Natural killer cell (primary cell): ENCODE measurements at regions not wholly inside any gene's neighbourhood (a gene's known extent, or its start where the extent isn't known, plus 50 kb on each side); places are given as distances from the start of the nearest gene placed in this dataset.
A peak's percentile ranks its signal among the peaks of the same experiment; 100 is the strongest.

Experiments used
- ATAC-seq, 3 donors: fragments of 150-1000 bp in 2 of 3; fragments of 200-7000 bp in 1 of 3; cut with Tn5 transposase; 1 replicate in 1 of 3; 2 replicates in 2 of 3; pipeline ENCODE4 v1.10.0; 2021; ENCODE audit warnings: mild to moderate bottlenecking in 2 of 3, moderate library complexity in 2 of 3
- DNase-seq, 2 donors: peaks; one replicate each; pipeline versions ENCODE4 v3.0.0 to v3.0.0-alpha.2; 2013 to 2021; ENCODE audit warnings: mixed read lengths in 1 of 2
- H3K27ac ChIP-seq: one replicate; pipeline ENCODE4 v1.5.1; 2013; ENCODE audit warnings: mild to moderate bottlenecking, low read length
- H3K27me3 ChIP-seq: one replicate; pipeline ENCODE4 v1.6.1; 2013; ENCODE audit warnings: low read length; ENCODE audit not compliant: control insufficient read depth, insufficient read depth
- H3K36me3 ChIP-seq: one replicate; pipeline ENCODE4 v1.6.1; 2013; ENCODE audit warnings: low read length; ENCODE audit not compliant: control insufficient read depth, insufficient read depth
- H3K4me1 ChIP-seq: one replicate; pipeline ENCODE4 v1.6.1; 2013; ENCODE audit warnings: low read length; ENCODE audit not compliant: control insufficient read depth, insufficient read depth
- H3K4me3 ChIP-seq: one replicate; pipeline ENCODE4 v1.5.1; 2013; ENCODE audit warnings: low read length
- H3K9me3 ChIP-seq: one replicate; pipeline ENCODE4 v1.6.1; 2013; ENCODE audit warnings: low read length; ENCODE audit not compliant: control insufficient read depth, insufficient read depth
- H3K27ac Mint-ChIP-seq, 2 donors: one replicate each; pipeline ENCODE4 v1.8.0; 2022; ENCODE audit warnings: mild to moderate bottlenecking in 2 of 2, mixed read lengths in 2 of 2, moderate library complexity in 1 of 2
- H3K27me3 Mint-ChIP-seq, 2 donors: one replicate each; pipeline ENCODE4 v1.8.0; 2022; ENCODE audit warnings: low read depth in 2 of 2, mixed read lengths in 2 of 2
- H3K36me3 Mint-ChIP-seq: one replicate; pipeline ENCODE4 v1.8.0; 2022; ENCODE audit warnings: mixed read lengths
- H3K4me1 Mint-ChIP-seq, 2 donors: one replicate each; pipeline ENCODE4 v1.8.0; 2022; ENCODE audit warnings: mixed read lengths in 2 of 2
- H3K4me3 Mint-ChIP-seq: one replicate; pipeline ENCODE4 v1.8.0; 2022; ENCODE audit warnings: mild to moderate bottlenecking, moderate library complexity, mixed read lengths
- H3K9me3 Mint-ChIP-seq, 2 donors: one replicate each; pipeline ENCODE4 v1.8.0; 2022; ENCODE audit warnings: mixed read lengths in 2 of 2
- CTCF ChIP-seq: fragments of 200-600 bp; IDR thresholded peaks from one replicate; pipeline ENCODE4 v1.8.0; 2022; ENCODE audit warnings: antibody characterized with exemption
- WGBS: methylation state at CpG from one replicate; pipeline ENCODE4 v1.1.7; 2013; ENCODE audit warnings: missing lambda C conversion rate; ENCODE audit not compliant: insufficient coverage; 5-methylcytosine and 5-hydroxymethylcytosine counted together
- intact Hi-C: fragments of 100-400 bp; cut with micrococcal nuclease; formaldehyde crosslinking; loops from one replicate; pipeline ENCODE4 v1.14.2; 2022

GRCh38 chr1:82121421-82121820 is 320.7 kb downstream of the ADGRL2 start:
- Mint-ChIP-seq H3K27me3 (no peaks in the 10 kb centered on the region), H3K9me3 (peaks cover 0 to 2% of the 10 kb centered on the region in 2 donors), H3K36me3 (no peaks in the 10 kb centered on the region), H3K4me3 (no peak overlapping the region), H3K4me1 (peaks cover 4 to 5% of the 10 kb centered on the region in 2 donors), H3K27ac (no peak overlapping the region)
- 60% methylated on average over 1 of the region's 2 CpGs for WGBS
- Histone ChIP-seq H3K36me3 (no peaks in the 10 kb centered on the region), H3K4me3 (no peak overlapping the region), H3K27me3 (no peaks in the 10 kb centered on the region), H3K4me1 (no peaks in the 10 kb centered on the region), H3K27ac (no peak overlapping the region), H3K9me3 (no peaks in the 10 kb centered on the region)
- peak in 1 of 3 donors; percentile 45 for ATAC-seq
- intact Hi-C loops, result no loop called here
- TF ChIP-seq CTCF, result no peak
- no peak for DNase-seq

GRCh38 chr1:82116105-82116504 is 315.4 kb downstream of the ADGRL2 start:
- no peak overlapping the region for H3K4me3 ChIP-seq
- H3K27me3 ChIP-seq, result no peaks in the 10 kb centered on the region
- H3K27ac ChIP-seq, result no peak overlapping the region
- intact Hi-C loops, result no loop called here
- H3K36me3 ChIP-seq, result no peaks in the 10 kb centered on the region
- no peaks in the 10 kb centered on the region for H3K27me3 Mint-ChIP-seq
- no peak overlapping the region for H3K27ac Mint-ChIP-seq
- H3K4me1 Mint-ChIP-seq, result no peaks in the 10 kb centered on the region
- no peak for DNase-seq
- no peak for ATAC-seq
- H3K9me3 ChIP-seq, result no peaks in the 10 kb centered on the region
- no peak for TF ChIP-seq CTCF
- no peaks in the 10 kb centered on the region for H3K36me3 Mint-ChIP-seq
- WGBS, result 93% methylated on average over 7 of the region's 7 CpGs
- H3K9me3 Mint-ChIP-seq, result no peaks in the 10 kb centered on the region
- H3K4me1 ChIP-seq, result no peaks in the 10 kb centered on the region
- no peak overlapping the region for H3K4me3 Mint-ChIP-seq

GRCh38 chr1:82114887-82115286 is 314.2 kb downstream of the ADGRL2 start:
- Histone ChIP-seq H3K27ac (no peak overlapping the region), H3K4me3 (no peak overlapping the region), H3K9me3 (no peaks in the 10 kb centered on the region), H3K27me3 (no peaks in the 10 kb centered on the region), H3K4me1 (no peaks in the 10 kb centered on the region), H3K36me3 (no peaks in the 10 kb centered on the region)
- H3K4me1 Mint-ChIP-seq, result peaks cover 0 to 4% of the 10 kb centered on the region in 2 donors
- ATAC-seq (no peak), DNase-seq (no peak)
- TF ChIP-seq CTCF, result no peak
- intact Hi-C loops, result no loop called here
- H3K27ac Mint-ChIP-seq, result no peak overlapping the region
- H3K27me3 Mint-ChIP-seq, result no peaks in the 10 kb centered on the region
- H3K4me3 Mint-ChIP-seq, result no peak overlapping the region
- no CpG with 5 or more reads among the region's 4 CpGs for WGBS
- H3K36me3 Mint-ChIP-seq, result no peaks in the 10 kb centered on the region
- no peaks in the 10 kb centered on the region for H3K9me3 Mint-ChIP-seq
